ENCODE measurements at regions not wholly inside any gene's neighbourhood (a gene's known extent, or its start where the extent isn't known, plus 50 kb on each side); places are given as distances from the start of the nearest gene placed in this dataset.

- DNase-seq, result peak; percentile 46
Observed at GRCh38 chr15:94607176-94607654, 375.9 kb downstream of the MCTP2 start.

- DNase-seq, result no peak
Observed at GRCh38 chr15:94610069-94610468, 378.7 kb downstream of the MCTP2 start.

GRCh38 chr15:94610485-94610884 is 379.1 kb downstream of the MCTP2 start:
- DNase-seq, result no peak

GRCh38 chr15:94611656-94612055 is 380.3 kb downstream of the MCTP2 start:
- DNase-seq, result no peak

GRCh38 chr15:94615688-94616087 is 384.3 kb downstream of the MCTP2 start:
- DNase-seq, result no peak

GRCh38 chr15:94620632-94621031 is 389.3 kb downstream of the MCTP2 start:
- no peak for DNase-seq

- DNase-seq, result no peak
Observed at GRCh38 chr15:94621736-94622135, 390.4 kb downstream of the MCTP2 start.

- DNase-seq, result no peak
Observed at GRCh38 chr15:94626949-94627348, 395.6 kb downstream of the MCTP2 start.

GRCh38 chr15:94631608-94632007 is 400.2 kb downstream of the MCTP2 start:
- no peak for DNase-seq

- no peak for DNase-seq
Observed at GRCh38 chr15:94638183-94638582, 406.8 kb downstream of the MCTP2 start.

- no peak for DNase-seq
Observed at GRCh38 chr15:94639701-94640100, 408.3 kb downstream of the MCTP2 start.

- DNase-seq, result no peak
Observed at GRCh38 chr15:94644433-94644832, 413.1 kb downstream of the MCTP2 start.

GRCh38 chr15:94653071-94653470 is 421.7 kb downstream of the MCTP2 start:
- DNase-seq, result no peak

- DNase-seq, result no peak
Observed at GRCh38 chr15:94655249-94655880, 424.0 kb downstream of the MCTP2 start.

GRCh38 chr15:94665676-94666441 is 434.5 kb downstream of the MCTP2 start:
- DNase-seq, result no peak

GRCh38 chr15:94666553-94666952 is 435.2 kb downstream of the MCTP2 start:
- DNase-seq, result no peak

GRCh38 chr15:94667109-94667508 is 435.7 kb downstream of the MCTP2 start:
- DNase-seq, result no peak

GRCh38 chr15:94670438-94671034 is 439.2 kb downstream of the MCTP2 start:
- no peak for DNase-seq

- no peak for DNase-seq
Observed at GRCh38 chr15:94671858-94672532, 440.6 kb downstream of the MCTP2 start.

GRCh38 chr15:94673801-94674200 is 442.4 kb downstream of the MCTP2 start:
- no peak for DNase-seq

GRCh38 chr15:94674296-94674695 is 442.9 kb downstream of the MCTP2 start:
- DNase-seq, result no peak

- DNase-seq, result no peak
Observed at GRCh38 chr15:94677202-94677790, 445.9 kb downstream of the MCTP2 start.

GRCh38 chr15:94682171-94682570 is 450.8 kb downstream of the MCTP2 start:
- no peak for DNase-seq
